ENCODE measurements at regions not wholly inside any gene's neighbourhood (a gene's known extent, or its start where the extent isn't known, plus 50 kb on each side); places are given as distances from the start of the nearest gene placed in this dataset.

DNA sequence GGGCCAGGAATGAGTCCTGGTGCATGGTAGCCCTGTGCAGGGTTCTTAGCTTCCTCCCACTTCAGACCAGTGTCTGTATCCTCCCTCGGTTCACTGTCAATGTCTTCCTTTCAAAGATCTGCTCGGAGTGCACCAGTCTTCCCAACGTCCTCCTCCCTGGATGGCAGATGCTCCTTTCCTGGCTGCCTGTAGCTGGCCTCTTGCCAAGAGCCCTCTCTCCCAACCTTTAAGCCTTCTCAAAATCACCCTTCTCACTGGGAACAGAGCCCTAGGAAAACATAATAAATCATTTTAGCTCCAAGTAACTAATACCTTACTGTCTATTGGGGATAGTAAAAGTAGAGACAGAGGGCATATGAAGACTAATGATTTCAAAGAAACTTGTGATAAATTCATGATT is 490.6 kb downstream of the CCSER2 start:
- H3K4me2 ChIP-seq (replicated peaks; ENCODE audit: extremely low read depth, low read length, poor library complexity, severe bottlenecking) = no peak overlapping the region
- H3K36me3 ChIP-seq (replicated peaks in 1 of 2; ENCODE audit: control insufficient read depth in 1 of 2, insufficient read depth in 2 of 2, low read length in 2 of 2) = no peaks in the 10 kb centered on the region

GRCh38 chr10:84820120-84820519 is 491.7 kb downstream of the CCSER2 start:
- Mint-ChIP-seq H3K4me3 (no peak overlapping the region), H3K9me3 (peaks cover 0 to 4% (median 0%) of the 10 kb centered on the region in 7 donors), H3K27me3 (ENCODE audit: low read depth in 3 of 3) (peaks cover 0 to 3% (median 0%) of the 10 kb centered on the region in 3 donors), H3K27ac (no peak overlapping the region), H3K4me1 (no peaks in the 10 kb centered on the region), H3K36me3 (no peaks in the 10 kb centered on the region)
- intact Hi-C loops (cut with micrococcal nuclease) = no loop called here
- H3K79me2 ChIP-seq (ENCODE audit: insufficient read depth, low read length) = no peaks in the 10 kb centered on the region
- no peaks in the 10 kb centered on the region for H3K36me3 ChIP-seq (replicated peaks in 1 of 2; ENCODE audit: control insufficient read depth in 1 of 2, insufficient read depth in 2 of 2, low read length in 2 of 2)
- no peak overlapping the region for H2AFZ ChIP-seq (ENCODE audit: insufficient read depth, low read depth, low read length, poor library complexity, severe bottlenecking)
- H3K4me3 ChIP-seq (replicated peaks in 1 of 3; ENCODE audit: low read depth in 2 of 3, low read length in 3 of 3) = no peak overlapping the region
- H3K9me3 ChIP-seq (replicated peaks in 1 of 2; ENCODE audit: control insufficient read depth in 1 of 2, insufficient read depth in 1 of 2, low read length in 2 of 2) = no peaks in the 10 kb centered on the region
- TF ChIP-seq, protein P1, sequence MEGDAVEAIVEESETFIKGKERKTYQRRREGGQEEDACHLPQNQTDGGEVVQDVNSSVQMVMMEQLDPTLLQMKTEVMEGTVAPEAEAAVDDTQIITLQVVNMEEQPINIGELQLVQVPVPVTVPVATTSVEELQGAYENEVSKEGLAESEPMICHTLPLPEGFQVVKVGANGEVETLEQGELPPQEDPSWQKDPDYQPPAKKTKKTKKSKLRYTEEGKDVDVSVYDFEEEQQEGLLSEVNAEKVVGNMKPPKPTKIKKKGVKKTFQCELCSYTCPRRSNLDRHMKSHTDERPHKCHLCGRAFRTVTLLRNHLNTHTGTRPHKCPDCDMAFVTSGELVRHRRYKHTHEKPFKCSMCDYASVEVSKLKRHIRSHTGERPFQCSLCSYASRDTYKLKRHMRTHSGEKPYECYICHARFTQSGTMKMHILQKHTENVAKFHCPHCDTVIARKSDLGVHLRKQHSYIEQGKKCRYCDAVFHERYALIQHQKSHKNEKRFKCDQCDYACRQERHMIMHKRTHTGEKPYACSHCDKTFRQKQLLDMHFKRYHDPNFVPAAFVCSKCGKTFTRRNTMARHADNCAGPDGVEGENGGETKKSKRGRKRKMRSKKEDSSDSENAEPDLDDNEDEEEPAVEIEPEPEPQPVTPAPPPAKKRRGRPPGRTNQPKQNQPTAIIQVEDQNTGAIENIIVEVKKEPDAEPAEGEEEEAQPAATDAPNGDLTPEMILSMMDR (IDR thresholded peaks at IDR 0.05) = no peak
- H4K20me1 ChIP-seq (ENCODE audit: insufficient read depth, low read length) = no peaks in the 10 kb centered on the region
- H3K9ac ChIP-seq (ENCODE audit: insufficient read depth, low read length, poor library complexity, severe bottlenecking) = no peak overlapping the region
- H3K27ac ChIP-seq (ENCODE audit: low read depth in 1 of 2, low read length in 2 of 2) = no peak overlapping the region
- DNase-seq = no peak
- H3K27me3 ChIP-seq (ENCODE audit: control insufficient read depth in 2 of 2, insufficient read depth in 2 of 2, low read length in 2 of 2) = no peaks in the 10 kb centered on the region
- H3K4me2 ChIP-seq (replicated peaks; ENCODE audit: extremely low read depth, low read length, poor library complexity, severe bottlenecking) = no peak overlapping the region
- no peaks in the 10 kb centered on the region for H3K4me1 ChIP-seq (ENCODE audit: control insufficient read depth in 1 of 2, insufficient read depth in 2 of 2, low read length in 2 of 2)
- WGBS (ENCODE audit: insufficient coverage) = no CpG with 5 or more reads among the region's 3 CpGs

More for the DNA sequence above, 490.6 kb downstream of the CCSER2 start:
- Histone ChIP-seq H4K20me1 (ENCODE audit: insufficient read depth, low read length) (no peaks in the 10 kb centered on the region), H3K4me3 (replicated peaks in 1 of 3; ENCODE audit: low read depth in 2 of 3, low read length in 3 of 3) (no peak overlapping the region), H3K9ac (ENCODE audit: insufficient read depth, low read length, poor library complexity, severe bottlenecking) (no peak overlapping the region), H2AFZ (ENCODE audit: insufficient read depth, low read depth, low read length, poor library complexity, severe bottlenecking) (no peak overlapping the region), H3K9me3 (replicated peaks in 1 of 2; ENCODE audit: control insufficient read depth in 1 of 2, insufficient read depth in 1 of 2, low read length in 2 of 2) (no peaks in the 10 kb centered on the region), H3K4me1 (ENCODE audit: control insufficient read depth in 1 of 2, insufficient read depth in 2 of 2, low read length in 2 of 2) (no peaks in the 10 kb centered on the region), H3K27ac (ENCODE audit: low read depth in 1 of 2, low read length in 2 of 2) (no peak overlapping the region), H3K27me3 (ENCODE audit: control insufficient read depth in 2 of 2, insufficient read depth in 2 of 2, low read length in 2 of 2) (no peaks in the 10 kb centered on the region), H3K79me2 (ENCODE audit: insufficient read depth, low read length) (no peaks in the 10 kb centered on the region)
- Mint-ChIP-seq H3K27ac (no peak overlapping the region), H3K4me3 (no peak overlapping the region), H3K36me3 (no peaks in the 10 kb centered on the region), H3K27me3 (ENCODE audit: low read depth in 3 of 3) (peaks cover 0 to 3% (median 0%) of the 10 kb centered on the region in 3 donors), H3K9me3 (peaks cover 0 to 4% (median 0%) of the 10 kb centered on the region in 7 donors), H3K4me1 (no peaks in the 10 kb centered on the region)
- TF ChIP-seq, protein P1 (IDR thresholded peaks at IDR 0.05) = no peak
- no peak for DNase-seq
- 79% methylated on average over 3 of the region's 3 CpGs for WGBS (ENCODE audit: insufficient coverage)
- intact Hi-C loops (cut with micrococcal nuclease) = no loop called here
